ENCODE measurements at regions not wholly inside any gene's neighbourhood (a gene's known extent, or its start where the extent isn't known, plus 50 kb on each side); places are given as distances from the start of the nearest gene placed in this dataset.
"Not testable (repeated sequence)": the region's sequence is repeated elsewhere in the genome, so short reads cannot be mapped to it uniquely, and the experiment has no call there.

DNA sequence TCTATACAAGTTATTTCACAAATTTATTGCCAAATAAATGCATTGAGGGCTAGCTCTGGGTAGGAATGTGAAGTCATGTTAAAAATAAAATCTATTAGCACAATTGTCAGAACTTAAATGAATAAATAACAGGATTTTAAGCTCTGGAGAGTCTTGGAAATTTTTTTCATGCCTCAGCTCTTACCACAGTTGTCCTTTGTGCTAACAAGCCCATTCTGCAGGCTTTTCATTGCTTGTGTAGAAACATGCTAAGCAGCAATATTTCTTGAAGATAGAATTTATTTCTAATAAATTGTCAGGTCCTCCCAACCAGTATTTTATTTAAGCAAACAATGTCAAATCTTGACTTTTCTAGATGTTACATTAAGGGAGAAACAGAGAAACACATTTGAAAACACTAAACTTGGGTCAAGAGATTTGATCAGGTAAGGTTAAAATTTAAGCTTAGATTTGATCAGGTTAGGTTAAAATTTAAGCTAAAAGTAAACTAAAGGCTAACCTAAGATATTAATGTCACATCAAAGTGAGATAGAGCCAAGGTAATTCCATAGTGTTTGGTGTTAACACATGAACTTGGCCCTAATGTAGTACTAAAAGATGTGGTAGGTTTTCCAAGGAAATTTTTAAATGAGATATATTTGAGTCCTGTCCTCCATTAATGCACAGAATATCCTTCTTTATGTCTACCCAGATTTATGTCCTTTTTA lies 179.1 kb upstream of the IL1RAPL1 start:
- no peak overlapping the region for H3K4me3 ChIP-seq (ENCODE audit: low read depth, low read length)
- no peak for DNase-seq (ENCODE audit: low read depth)

GRCh38 chrX:28398342-28398741 lies 188.9 kb upstream of the IL1RAPL1 start:
- DNase-seq (ENCODE audit: low read depth), result no peak

DNA sequence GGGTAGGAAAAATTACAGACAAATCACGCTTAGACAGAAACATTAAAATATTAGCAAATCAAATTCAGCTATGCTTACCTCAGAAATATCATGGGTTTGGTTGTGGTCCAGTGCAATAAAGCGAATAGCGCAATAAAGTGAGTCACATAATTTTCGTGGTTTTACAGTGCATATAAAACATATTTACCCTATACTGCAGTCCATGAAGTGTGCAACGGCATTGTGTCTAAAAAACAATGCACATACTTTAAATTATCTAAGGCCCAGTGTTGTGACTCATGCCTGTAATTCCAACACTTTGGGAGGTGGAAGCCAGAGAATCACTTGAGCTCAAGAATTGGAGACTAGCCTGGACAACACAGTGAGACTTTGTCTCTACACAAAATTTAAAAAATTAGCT lies 195.7 kb upstream of the IL1RAPL1 start:
- H3K4me3 ChIP-seq (ENCODE audit: low read depth, low read length), result no peak overlapping the region
- DNase-seq (ENCODE audit: low read depth), result no peak

More at GRCh38 chrX:28398342-28398741, 188.9 kb upstream of the IL1RAPL1 start:
- H3K4me3 ChIP-seq (ENCODE audit: low read depth, low read length), result no peak overlapping the region

- no peak for DNase-seq (ENCODE audit: low read depth)
- H3K4me3 ChIP-seq (ENCODE audit: low read depth, low read length), result no peak overlapping the region
Measured at GRCh38 chrX:28379103-28379502, 208.1 kb upstream of the IL1RAPL1 start.

- not testable (repeated sequence) for H3K4me3 ChIP-seq (ENCODE audit: low read depth, low read length); DNase-seq (ENCODE audit: low read depth)
Measured at GRCh38 chrX:28367649-28368048, 219.6 kb upstream of the IL1RAPL1 start.

- no peak for DNase-seq (ENCODE audit: low read depth)
- H3K4me3 ChIP-seq (ENCODE audit: low read depth, low read length), result no peak overlapping the region
Measured at GRCh38 chrX:28351801-28352200, 235.4 kb upstream of the IL1RAPL1 start.

GRCh38 chrX:28349888-28350287 lies 237.4 kb upstream of the IL1RAPL1 start:
- H3K4me3 ChIP-seq (ENCODE audit: low read depth, low read length), result no peak overlapping the region
- DNase-seq (ENCODE audit: low read depth), result no peak

DNA sequence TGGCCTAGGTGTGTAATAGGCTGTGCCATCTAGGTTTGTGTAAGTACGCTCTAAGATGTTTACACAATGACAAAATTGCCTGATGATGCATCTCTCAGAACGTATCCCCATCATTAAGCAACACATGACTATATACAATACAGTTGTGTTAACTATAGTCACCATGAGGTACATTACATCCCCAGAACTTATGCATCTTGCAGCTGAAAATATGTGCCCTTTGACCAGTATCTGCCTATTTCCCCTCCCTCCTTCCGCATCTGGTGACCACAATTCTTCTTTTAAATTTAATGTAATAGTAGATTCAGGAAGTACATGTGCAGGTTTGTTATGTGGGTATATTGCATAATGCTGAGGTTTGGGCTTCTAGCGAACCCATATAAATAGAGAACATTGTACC lies 239.8 kb upstream of the IL1RAPL1 start:
- H3K4me3 ChIP-seq (ENCODE audit: low read depth, low read length), result no peak overlapping the region
- DNase-seq (ENCODE audit: low read depth), result no peak

DNA sequence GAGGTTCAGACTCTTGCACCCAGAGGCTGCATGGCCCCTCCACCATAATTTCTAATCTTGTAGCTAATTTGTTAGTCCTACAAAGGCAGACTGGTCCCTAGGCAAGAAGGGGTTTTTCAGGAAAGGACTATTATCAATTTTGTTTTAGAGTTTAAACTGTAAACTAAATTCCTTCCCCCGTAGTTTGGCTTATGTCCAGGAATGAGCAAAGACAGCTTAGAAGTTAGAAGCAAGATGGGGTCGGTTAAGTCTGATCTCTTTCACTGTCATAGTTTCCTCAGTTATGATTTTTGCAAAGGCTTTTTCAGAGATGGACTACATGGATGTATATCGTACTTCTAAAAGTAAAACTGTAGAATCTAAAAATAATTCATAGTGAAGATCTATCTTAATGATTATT lies 258.1 kb upstream of the IL1RAPL1 start:
- no peak overlapping the region for H3K4me3 ChIP-seq (ENCODE audit: low read depth, low read length)
- DNase-seq (ENCODE audit: low read depth), result no peak

GRCh38 chrX:28324321-28324721 lies 262.9 kb upstream of the IL1RAPL1 start:
- no peak overlapping the region for H3K4me3 ChIP-seq (ENCODE audit: low read depth, low read length)
- DNase-seq (ENCODE audit: low read depth), result no peak

GRCh38 chrX:28321286-28321685 lies 266.0 kb upstream of the IL1RAPL1 start:
- H3K4me3 ChIP-seq (ENCODE audit: low read depth, low read length), result no peak overlapping the region
- no peak for DNase-seq (ENCODE audit: low read depth)

GRCh38 chrX:28312965-28313364 lies 274.3 kb upstream of the IL1RAPL1 start:
- no peak for DNase-seq (ENCODE audit: low read depth)

DNA sequence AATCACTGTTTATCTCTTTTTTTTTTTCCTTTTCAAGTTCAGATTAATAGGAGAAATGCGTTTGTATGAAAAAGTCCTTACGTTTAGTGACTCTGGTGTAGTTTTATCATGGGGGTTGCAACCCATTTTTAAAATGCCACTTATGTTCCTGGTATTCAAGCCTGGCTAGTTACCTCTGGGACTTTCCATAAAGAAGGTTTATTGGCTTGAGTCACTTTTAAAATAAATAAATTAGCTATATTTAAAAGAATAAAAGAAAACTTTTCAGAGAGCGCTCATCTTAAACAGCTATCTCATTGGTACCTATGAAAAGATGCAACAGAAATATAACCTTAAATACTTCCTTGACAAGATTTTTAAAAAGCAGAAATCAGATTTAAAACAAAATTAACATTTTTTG lies 275.0 kb upstream of the IL1RAPL1 start:
- DNase-seq (ENCODE audit: low read depth), result no peak
- H3K4me3 ChIP-seq (ENCODE audit: low read depth, low read length), result no peak overlapping the region

More at GRCh38 chrX:28312965-28313364, 274.3 kb upstream of the IL1RAPL1 start:
- H3K4me3 ChIP-seq (ENCODE audit: low read depth, low read length), result no peak overlapping the region

DNA sequence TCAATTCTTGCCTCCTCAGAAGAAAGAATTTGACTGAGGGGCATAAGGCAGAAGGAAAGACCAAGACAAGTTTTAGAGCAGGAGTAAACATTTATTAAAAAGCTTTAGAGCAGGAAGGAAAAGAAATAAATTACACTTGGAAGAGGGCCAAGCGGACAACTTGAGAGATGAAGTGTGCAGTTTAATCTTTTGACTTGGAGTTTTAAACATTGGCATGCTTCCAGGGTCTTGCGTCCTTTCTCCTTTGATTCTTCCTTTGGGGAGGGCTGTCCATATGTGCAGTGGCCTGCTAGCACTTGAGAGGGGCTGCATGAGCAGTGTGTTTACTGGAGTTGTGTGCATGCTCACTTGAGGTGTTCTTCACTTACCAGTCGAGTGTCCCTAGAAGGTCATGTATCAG lies 275.8 kb upstream of the IL1RAPL1 start:
- DNase-seq (ENCODE audit: low read depth), result no peak
- H3K4me3 ChIP-seq (ENCODE audit: low read depth, low read length), result no peak overlapping the region

DNA sequence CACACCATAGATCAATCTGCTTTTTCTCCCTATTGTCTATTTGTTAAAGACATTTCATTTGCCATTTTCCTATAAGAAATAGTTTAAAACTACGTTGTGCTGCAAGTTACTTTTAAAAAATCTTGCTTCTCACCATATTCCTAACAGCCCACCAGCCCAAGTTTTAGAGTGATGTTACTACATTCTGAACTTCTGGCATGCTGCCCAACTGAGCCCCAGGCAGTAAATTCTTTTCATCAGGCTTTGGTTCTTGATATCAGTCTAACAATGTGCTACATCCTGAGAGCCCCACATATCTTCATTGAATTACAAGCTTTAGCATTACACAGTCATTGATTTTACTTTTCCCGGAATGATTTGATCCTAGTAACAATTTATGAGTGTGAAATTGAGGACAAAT lies 283.8 kb upstream of the IL1RAPL1 start:
- H3K4me3 ChIP-seq (ENCODE audit: low read depth, low read length), result no peak overlapping the region
- DNase-seq (ENCODE audit: low read depth), result no peak

- DNase-seq (ENCODE audit: low read depth), result no peak
Measured at GRCh38 chrX:28278726-28279125, 297.5 kb upstream of the DCAF8L1 start.

GRCh38 chrX:28278251-28278650 lies 297.0 kb upstream of the DCAF8L1 start:
- DNase-seq (ENCODE audit: low read depth), result no peak
- no peak overlapping the region for H3K4me3 ChIP-seq (ENCODE audit: low read depth, low read length)

More at GRCh38 chrX:28278726-28279125, 297.5 kb upstream of the DCAF8L1 start:
- no peak overlapping the region for H3K4me3 ChIP-seq (ENCODE audit: low read depth, low read length)

DNA sequence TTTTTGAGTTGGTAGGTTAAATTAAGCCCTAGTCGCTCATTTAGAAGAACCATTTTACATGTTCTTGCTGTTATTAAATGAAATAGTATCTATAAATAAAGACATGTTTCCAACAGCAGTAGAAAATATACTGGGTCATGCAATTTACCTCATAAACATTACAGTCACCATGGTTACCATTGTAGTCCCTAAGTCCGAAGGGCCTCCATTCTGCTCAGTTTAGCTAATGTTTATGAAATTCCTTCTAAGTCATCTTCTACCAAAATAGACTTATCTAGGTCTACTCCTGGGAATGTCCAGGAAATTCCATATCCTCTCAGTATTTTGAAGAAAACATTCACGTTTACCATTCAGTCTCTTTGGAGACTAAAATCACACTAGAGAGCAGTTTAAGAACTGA lies 292.5 kb upstream of the DCAF8L1 start:
- DNase-seq (ENCODE audit: low read depth), result no peak
- no peak overlapping the region for H3K4me3 ChIP-seq (ENCODE audit: low read depth, low read length)

- no peak overlapping the region for H3K4me3 ChIP-seq (ENCODE audit: low read depth, low read length)
- no peak for DNase-seq (ENCODE audit: low read depth)
Measured at GRCh38 chrX:28246675-28247074, 265.4 kb upstream of the DCAF8L1 start.

DNA sequence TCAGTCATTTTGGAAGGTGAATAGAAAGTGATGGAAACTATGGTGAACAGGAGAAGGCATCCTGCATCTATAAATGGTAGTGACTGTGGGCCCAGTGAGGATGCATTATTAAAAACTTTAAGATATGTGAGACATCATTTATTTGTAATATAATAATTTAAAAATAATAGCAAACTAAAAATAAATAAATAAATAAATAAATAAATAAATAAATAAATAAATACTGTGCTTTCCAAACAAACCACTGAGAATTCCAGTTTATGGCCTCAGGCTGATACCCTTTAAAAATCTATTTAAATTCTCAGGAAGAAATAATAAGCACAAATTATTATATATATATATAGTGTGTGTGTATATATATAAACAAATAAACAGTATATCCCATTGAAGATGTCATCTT lies 248.0 kb upstream of the DCAF8L1 start:
- no peak for DNase-seq (ENCODE audit: low read depth)
- H3K4me3 ChIP-seq (ENCODE audit: low read depth, low read length), result no peak overlapping the region

- H3K4me3 ChIP-seq (ENCODE audit: low read depth, low read length), result no peak overlapping the region
- DNase-seq (ENCODE audit: low read depth), result no peak
Measured at GRCh38 chrX:28225513-28225912, 244.3 kb upstream of the DCAF8L1 start.

DNA sequence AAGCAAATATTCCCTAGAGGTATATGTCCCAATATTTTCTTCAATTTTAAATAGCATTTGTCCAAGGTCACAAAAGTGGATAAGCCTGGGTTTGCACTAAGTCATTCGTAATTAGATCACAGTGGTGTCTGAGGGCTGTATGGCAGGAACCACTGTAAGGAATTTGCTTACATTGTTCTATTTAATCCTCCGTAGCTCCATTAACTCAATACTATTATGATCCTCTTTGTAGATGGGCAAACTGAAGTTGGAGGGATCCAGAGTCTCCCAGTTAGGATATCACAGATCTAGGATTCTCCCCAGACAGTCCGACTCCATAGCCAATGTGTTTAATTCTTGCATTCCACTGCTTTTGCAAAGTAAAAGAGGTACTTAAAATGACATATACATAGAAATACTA lies 242.7 kb upstream of the DCAF8L1 start:
- no peak for DNase-seq (ENCODE audit: low read depth)
- H3K4me3 ChIP-seq (ENCODE audit: low read depth, low read length), result no peak overlapping the region

Measured in skeletal muscle cell (primary cell).